ENCODE measurements at regions not wholly inside any gene's neighbourhood (a gene's known extent, or its start where the extent isn't known, plus 50 kb on each side); places are given as distances from the start of the nearest gene placed in this dataset.

GRCh38 chr4:33334416-33334815, 2614.2 kb downstream of the PCDH7 start:
- WGBS, 4 donors: 57 to 76% (median 64%) methylated on average over 2 of the region's 2 CpGs
- Histone ChIP-seq H3K9me3 (replicated peaks in 1 of 3) (peaks cover 0 to 12% (median 0%) of the 10 kb centered on the region in 3 donors), H3K27ac (no peak overlapping the region), H3K27me3 (no peaks in the 10 kb centered on the region), H3K36me3 (replicated peaks in 1 of 2) (no peaks in the 10 kb centered on the region), H3K4me1 (replicated peaks in 1 of 2) (no peaks in the 10 kb centered on the region), H3K4me3 (no peak overlapping the region)
- intact Hi-C loops (cut with DNase I): no loop called here
- no peak for DNase-seq
- TF ChIP-seq POLR2A (IDR thresholded peaks at IDR 0.05): no peak
- no peak for TF ChIP-seq CTCF (IDR thresholded peaks at IDR 0.05)

- 61 to 81% (median 68%) methylated on average over 3 of the region's 3 CpGs for whole genome bisulfite sequencing, 4 donors
- TF ChIP-seq CTCF (IDR thresholded peaks at IDR 0.05) (no peak), POLR2A (IDR thresholded peaks at IDR 0.05) (no peak)
- no peaks in the 10 kb centered on the region for H3K36me3 ChIP-seq (replicated peaks in 1 of 2)
- no peaks in the 10 kb centered on the region for H3K27me3 ChIP-seq
- peaks cover 0 to 13% (median 0%) of the 10 kb centered on the region in 3 donors for H3K9me3 ChIP-seq (replicated peaks in 1 of 3)
- H3K4me3 ChIP-seq: no peak overlapping the region
- no peak for DNase-seq
- no peak overlapping the region for H3K27ac ChIP-seq
- intact Hi-C loops (cut with DNase I): no loop called here
- no peaks in the 10 kb centered on the region for H3K4me1 ChIP-seq (replicated peaks in 1 of 2)
Observed at GRCh38 chr4:33339762-33340161, 2619.6 kb downstream of the PCDH7 start.

GRCh38 chr4:33340168-33340567, 2620.0 kb downstream of the PCDH7 start:
- Histone ChIP-seq H3K4me1 (replicated peaks in 1 of 2) (no peaks in the 10 kb centered on the region), H3K9me3 (replicated peaks in 1 of 3) (peaks cover 0 to 13% (median 0%) of the 10 kb centered on the region in 3 donors), H3K27me3 (no peaks in the 10 kb centered on the region), H3K4me3 (no peak overlapping the region), H3K27ac (no peak overlapping the region), H3K36me3 (replicated peaks in 1 of 2) (no peaks in the 10 kb centered on the region)
- no peak for DNase-seq
- intact Hi-C loops (cut with DNase I): no loop called here
- WGBS, 4 donors: 75 to 85% (median 79%) methylated on average over 5 of the region's 5 CpGs
- TF ChIP-seq CTCF (IDR thresholded peaks at IDR 0.05) (no peak), POLR2A (IDR thresholded peaks at IDR 0.05) (no peak)

GRCh38 chr4:33349376-33349775, 2629.2 kb downstream of the PCDH7 start:
- intact Hi-C loops (cut with DNase I): no loop called here
- no peaks in the 10 kb centered on the region for H3K4me1 ChIP-seq (replicated peaks in 1 of 2)
- H3K27ac ChIP-seq: no peak overlapping the region
- H3K36me3 ChIP-seq (replicated peaks in 1 of 2): no peaks in the 10 kb centered on the region
- 68 to 93% (median 83%) methylated on average over 1 of the region's 1 CpG for WGBS, 4 donors
- no peak for TF ChIP-seq CTCF (IDR thresholded peaks at IDR 0.05)
- TF ChIP-seq POLR2A (IDR thresholded peaks at IDR 0.05): no peak
- no peaks in the 10 kb centered on the region for H3K9me3 ChIP-seq (replicated peaks in 1 of 3)
- no peaks in the 10 kb centered on the region for H3K27me3 ChIP-seq
- H3K4me3 ChIP-seq: no peak overlapping the region
- no peak for DNase-seq

Data from adrenal gland (tissue), 9 donors.